ENCODE measurements at regions not wholly inside any gene's neighbourhood (a gene's known extent, or its start where the extent isn't known, plus 50 kb on each side); places are given as distances from the start of the nearest gene placed in this dataset.

DNA sequence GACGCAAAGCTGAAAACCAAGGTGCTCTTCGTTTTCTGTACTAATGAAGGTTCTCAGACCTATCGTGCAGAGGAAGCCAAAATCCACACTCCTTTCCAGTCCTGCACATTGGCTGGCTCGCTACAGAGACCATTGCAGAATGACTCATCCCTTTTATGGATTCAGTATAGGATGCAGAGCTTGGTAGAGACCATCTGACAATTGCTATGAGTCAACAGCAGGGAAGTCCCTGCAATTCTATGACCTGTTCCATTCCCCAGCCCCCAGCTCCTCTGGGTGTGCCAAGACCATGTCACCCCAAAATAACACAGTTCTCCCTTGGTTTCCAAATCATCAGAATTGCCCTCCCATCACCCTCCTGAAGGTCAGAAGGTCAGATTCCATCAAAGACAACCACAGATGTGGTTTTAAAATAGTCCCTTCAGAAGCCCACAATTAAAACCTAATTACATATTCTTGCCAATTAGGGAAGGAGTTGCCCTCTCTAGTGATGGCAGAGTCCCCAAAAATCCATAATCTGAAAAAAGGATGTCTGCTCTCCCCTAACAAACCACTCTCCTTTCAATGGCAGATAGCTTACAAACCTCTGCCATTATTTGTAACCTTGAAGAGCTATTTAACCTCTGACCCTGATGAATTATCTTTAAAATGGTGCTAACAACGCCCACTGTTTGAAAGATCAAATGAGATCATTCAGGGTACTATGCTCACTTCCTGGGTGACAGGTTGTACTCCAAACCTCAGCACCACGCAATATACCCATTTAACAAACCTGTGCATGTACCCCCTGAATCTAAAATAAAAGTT, 108.2 kb upstream of the RBBP6 start:
- ChIA-PET POLR2A (interaction anchor here (0.7 kb wide), 1 partner anchor 81 kb away, joined by 3 read pairs; no protein-coding TSS in a partner anchor), CTCF (ENCODE audit: low intra/inter-chr PET ratio) (no interaction called here)
- no peak overlapping the region for H3K4me3 ChIP-seq
- no TSS peak for BruUV-seq (replicated peaks)
- no peak for ATAC-seq
- H3K27me3 ChIP-seq (ENCODE audit: control insufficient read depth in 2 of 2, insufficient read depth in 2 of 2, low read length in 2 of 2): peaks cover 18% of the 10 kb centered on the region in 2 experiments
- peak in 1 of 4 experiments; percentile 6 for DNase-seq (ENCODE audit: extremely low read depth in 1 of 4, low spot score in 3 of 4)
- H3K79me2 ChIP-seq (ENCODE audit: control insufficient read depth, insufficient read depth, low read length): no peaks in the 10 kb centered on the region
- no peak overlapping the region for H3K4me2 ChIP-seq (ENCODE audit: insufficient read depth, low read length)
- no peaks in the 10 kb centered on the region for H3K9me1 ChIP-seq (ENCODE audit: control insufficient read depth, insufficient read depth, low read length)
- 1% methylated on average over 6 of the region's 6 CpGs for WGBS (ENCODE audit: insufficient coverage, low coverage, missing lambda C conversion rate)
- H3K27ac ChIP-seq (ENCODE audit: extremely low read depth, low read depth, low read length): no peak overlapping the region
- H3K4me1 ChIP-seq (replicated peaks in 1 of 2; ENCODE audit: control insufficient read depth in 2 of 2, insufficient read depth in 2 of 2, low read length in 2 of 2): no peaks in the 10 kb centered on the region
- no peaks in the 10 kb centered on the region for H3K9me3 ChIP-seq (replicated peaks; ENCODE audit: control insufficient read depth, insufficient read depth, low read depth, low read length)
- no peak overlapping the region for H3K9ac ChIP-seq (ENCODE audit: insufficient read depth in 1 of 2, low read depth in 2 of 2, low read length in 2 of 2)
- intact Hi-C loops (cut with micrococcal nuclease) (no loop called here), in situ Hi-C loops (cut with MboI) (no loop called here)
- H2AFZ ChIP-seq (ENCODE audit: low read depth, low read length): no peak overlapping the region
- 0 out of 2 replicates have a peak, but pooled peaks cover 4% of the 10 kb centered on the region for H4K20me1 ChIP-seq (replicated peaks; ENCODE audit: control insufficient read depth, insufficient read depth, low read length)
- no peaks in the 10 kb centered on the region for H3K36me3 ChIP-seq (ENCODE audit: control insufficient read depth, insufficient read depth, low read length)
- no peak for FAIRE-seq
- TF ChIP-seq MAFG (tag; conservative IDR thresholded peaks at IDR 0.05): peak; percentile 26; the same call in 1 of the 2 replicates
- TF ChIP-seq, protein P1, sequence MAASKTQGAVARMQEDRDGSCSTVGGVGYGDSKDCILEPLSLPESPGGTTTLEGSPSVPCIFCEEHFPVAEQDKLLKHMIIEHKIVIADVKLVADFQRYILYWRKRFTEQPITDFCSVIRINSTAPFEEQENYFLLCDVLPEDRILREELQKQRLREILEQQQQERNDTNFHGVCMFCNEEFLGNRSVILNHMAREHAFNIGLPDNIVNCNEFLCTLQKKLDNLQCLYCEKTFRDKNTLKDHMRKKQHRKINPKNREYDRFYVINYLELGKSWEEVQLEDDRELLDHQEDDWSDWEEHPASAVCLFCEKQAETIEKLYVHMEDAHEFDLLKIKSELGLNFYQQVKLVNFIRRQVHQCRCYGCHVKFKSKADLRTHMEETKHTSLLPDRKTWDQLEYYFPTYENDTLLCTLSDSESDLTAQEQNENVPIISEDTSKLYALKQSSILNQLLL (CRISPR knock-in tag; IDR thresholded peaks at IDR 0.05; ENCODE audit: borderline replicate concordance): no peak
- TF ChIP-seq, protein P2, sequence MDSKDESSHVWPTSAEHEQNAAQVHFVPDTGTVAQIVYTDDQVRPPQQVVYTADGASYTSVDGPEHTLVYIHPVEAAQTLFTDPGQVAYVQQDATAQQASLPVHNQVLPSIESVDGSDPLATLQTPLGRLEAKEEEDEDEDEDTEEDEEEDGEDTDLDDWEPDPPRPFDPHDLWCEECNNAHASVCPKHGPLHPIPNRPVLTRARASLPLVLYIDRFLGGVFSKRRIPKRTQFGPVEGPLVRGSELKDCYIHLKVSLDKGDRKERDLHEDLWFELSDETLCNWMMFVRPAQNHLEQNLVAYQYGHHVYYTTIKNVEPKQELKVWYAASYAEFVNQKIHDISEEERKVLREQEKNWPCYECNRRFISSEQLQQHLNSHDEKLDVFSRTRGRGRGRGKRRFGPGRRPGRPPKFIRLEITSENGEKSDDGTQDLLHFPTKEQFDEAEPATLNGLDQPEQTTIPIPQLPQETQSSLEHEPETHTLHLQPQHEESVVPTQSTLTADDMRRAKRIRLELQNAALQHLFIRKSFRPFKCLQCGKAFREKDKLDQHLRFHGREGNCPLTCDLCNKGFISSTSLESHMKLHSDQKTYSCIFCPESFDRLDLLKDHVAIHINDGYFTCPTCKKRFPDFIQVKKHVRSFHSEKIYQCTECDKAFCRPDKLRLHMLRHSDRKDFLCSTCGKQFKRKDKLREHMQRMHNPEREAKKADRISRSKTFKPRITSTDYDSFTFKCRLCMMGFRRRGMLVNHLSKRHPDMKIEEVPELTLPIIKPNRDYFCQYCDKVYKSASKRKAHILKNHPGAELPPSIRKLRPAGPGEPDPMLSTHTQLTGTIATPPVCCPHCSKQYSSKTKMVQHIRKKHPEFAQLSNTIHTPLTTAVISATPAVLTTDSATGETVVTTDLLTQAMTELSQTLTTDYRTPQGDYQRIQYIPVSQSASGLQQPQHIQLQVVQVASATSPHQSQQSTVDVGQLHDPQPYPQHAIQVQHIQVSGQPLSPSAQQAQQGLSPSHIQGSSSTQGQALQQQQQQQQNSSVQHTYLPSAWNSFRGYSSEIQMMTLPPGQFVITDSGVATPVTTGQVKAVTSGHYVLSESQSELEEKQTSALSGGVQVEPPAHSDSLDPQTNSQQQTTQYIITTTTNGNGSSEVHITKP (IDR thresholded peaks at IDR 0.05; ENCODE audit: partially characterized antibody): peak; percentile 63
- peak; percentile 68; the same call in 1 of the 2 replicates for TF ChIP-seq JUND (IDR thresholded peaks at IDR 0.05; ENCODE audit: borderline replicate concordance, low read depth, low read length)
- TF ChIP-seq JUND (tag; IDR thresholded peaks at IDR 0.05; ENCODE audit: borderline replicate concordance, low read depth, low read length): no peak
- TF ChIP-seq HDAC1 (IDR thresholded peaks at IDR 0.05): no peak
- no peak for TF ChIP-seq RB1 (IDR thresholded peaks at IDR 0.05; ENCODE audit: low read depth)
- no peak for TF ChIP-seq ZNF507 (tag; conservative IDR thresholded peaks at IDR 0.05)
- no peak for TF ChIP-seq FOS (IDR thresholded peaks at IDR 0.05; ENCODE audit: extremely low read depth, insufficient read length)
- no peak for TF ChIP-seq SAFB (IDR thresholded peaks at IDR 0.05; ENCODE audit: borderline replicate concordance, low read depth, low read length)
- no peak for TF ChIP-seq BMI1 (IDR thresholded peaks at IDR 0.05; ENCODE audit: low read length)
- no peak for TF ChIP-seq PHTF2 (CRISPR knock-in tag; IDR thresholded peaks at IDR 0.05)
- no peak for TF ChIP-seq ZNF224 (CRISPR knock-in tag; IDR thresholded peaks at IDR 0.05)
- TF ChIP-seq ESRRB (CRISPR knock-in tag; IDR thresholded peaks at IDR 0.05; ENCODE audit: borderline replicate concordance): no peak
- TF ChIP-seq, protein P3, sequence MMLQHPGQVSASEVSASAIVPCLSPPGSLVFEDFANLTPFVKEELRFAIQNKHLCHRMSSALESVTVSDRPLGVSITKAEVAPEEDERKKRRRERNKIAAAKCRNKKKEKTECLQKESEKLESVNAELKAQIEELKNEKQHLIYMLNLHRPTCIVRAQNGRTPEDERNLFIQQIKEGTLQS (IDR thresholded peaks at IDR 0.05): peak; percentile 67
- TF ChIP-seq, protein P3 (CRISPR knock-in tag; conservative IDR thresholded peaks at IDR 0.05): no peak
